HEK293T (cell line): ENCODE measurements at regions not wholly inside any gene's neighbourhood (a gene's known extent, or its start where the extent isn't known, plus 50 kb on each side); places are given as distances from the start of the nearest gene placed in this dataset.

Source experiments
- ARNT ChIP-seq: fragments of 450-650 bp; IDR thresholded peaks from 2 replicates; pipeline ENCODE4 v1.6.1; 2017; ENCODE audit warnings: mild to moderate bottlenecking
- BHLHE40 ChIP-seq: fragments of 450-650 bp; IDR thresholded peaks from 2 replicates; pipeline ENCODE4 v1.6.1; 2016; ENCODE audit warnings: mild to moderate bottlenecking, moderate library complexity, borderline replicate concordance
- CTBP1 ChIP-seq: fragments of 450-650 bp; IDR thresholded peaks from 2 replicates; pipeline ENCODE4 v1.6.1; 2016; ENCODE audit warnings: borderline replicate concordance
- ELF4 ChIP-seq: fragments of 450-650 bp; IDR thresholded peaks from 2 replicates; pipeline ENCODE4 v1.6.1; 2017; ENCODE audit warnings: antibody characterized with exemption
- FOXK2 ChIP-seq: fragments of 450-650 bp; IDR thresholded peaks from 2 replicates; pipeline ENCODE4 v1.6.1; 2016; ENCODE audit warnings: mild to moderate bottlenecking
- FOXM1 ChIP-seq: fragments of 450-650 bp; IDR thresholded peaks from 2 replicates; pipeline ENCODE4 v1.6.1; 2017; ENCODE audit warnings: mild to moderate bottlenecking, borderline replicate concordance
- L3MBTL2 ChIP-seq: fragments of 450-650 bp; conservative IDR thresholded peaks from 2 replicates; pipeline ENCODE4 v1.6.1; 2016; ENCODE audit warnings: mild to moderate bottlenecking
- SP1 ChIP-seq: fragments of 450-650 bp; IDR thresholded peaks from 2 replicates; pipeline ENCODE4 v1.6.1; 2017
- SUZ12 ChIP-seq: fragments of 450-650 bp; IDR thresholded peaks from 2 replicates; pipeline ENCODE4 v1.6.1; 2016; ENCODE audit warnings: mild to moderate bottlenecking
- TARDBP ChIP-seq: fragments of 450-650 bp; IDR thresholded peaks from 2 replicates; pipeline ENCODE4 v1.6.1; 2016
- ZNF384 ChIP-seq: fragments of 450-650 bp; IDR thresholded peaks from 2 replicates; pipeline ENCODE4 v1.6.1; 2016
- TF ChIP-seq, protein P1 (sequence below): fragments of 450-650 bp; IDR thresholded peaks from 2 replicates; pipeline ENCODE4 v1.6.1; 2016

GRCh38 chr2:145305889-145306288 is 786.0 kb upstream of the ZEB2 start:
- no peak for TF ChIP-seq ZNF384
- no peak for TF ChIP-seq SUZ12
- TF ChIP-seq, protein P1, sequence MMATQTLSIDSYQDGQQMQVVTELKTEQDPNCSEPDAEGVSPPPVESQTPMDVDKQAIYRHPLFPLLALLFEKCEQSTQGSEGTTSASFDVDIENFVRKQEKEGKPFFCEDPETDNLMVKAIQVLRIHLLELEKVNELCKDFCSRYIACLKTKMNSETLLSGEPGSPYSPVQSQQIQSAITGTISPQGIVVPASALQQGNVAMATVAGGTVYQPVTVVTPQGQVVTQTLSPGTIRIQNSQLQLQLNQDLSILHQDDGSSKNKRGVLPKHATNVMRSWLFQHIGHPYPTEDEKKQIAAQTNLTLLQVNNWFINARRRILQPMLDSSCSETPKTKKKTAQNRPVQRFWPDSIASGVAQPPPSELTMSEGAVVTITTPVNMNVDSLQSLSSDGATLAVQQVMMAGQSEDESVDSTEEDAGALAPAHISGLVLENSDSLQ: no peak
- TF ChIP-seq ELF4: no peak
- TF ChIP-seq L3MBTL2: no peak
- no peak for TF ChIP-seq FOXK2
- TF ChIP-seq ARNT: no peak
- TF ChIP-seq SP1: no peak
- TF ChIP-seq FOXM1: no peak
- TF ChIP-seq TARDBP: no peak
- no peak for TF ChIP-seq BHLHE40
- no peak for TF ChIP-seq CTBP1
